ENCODE measurements at regions not wholly inside any gene's neighbourhood (a gene's known extent, or its start where the extent isn't known, plus 50 kb on each side); places are given as distances from the start of the nearest gene placed in this dataset.

GRCh38 chr11:45436966-45437365, 150.8 kb upstream of the SYT13 start:
- no peak for DNase-seq (ENCODE audit: low read depth)

- DNase-seq (ENCODE audit: low read depth), result no peak
Observed at GRCh38 chr11:45436118-45436517, 150.0 kb upstream of the SYT13 start.

GRCh38 chr11:45435706-45436105, 149.6 kb upstream of the SYT13 start:
- DNase-seq (ENCODE audit: low read depth), result no peak

- DNase-seq (ENCODE audit: low read depth), result no peak
Observed at GRCh38 chr11:45432910-45433309, 146.8 kb upstream of the SYT13 start.

- DNase-seq (ENCODE audit: low read depth), result no peak
Observed at GRCh38 chr11:45432100-45432499, 146.0 kb upstream of the SYT13 start.

GRCh38 chr11:45431046-45432018, 145.2 kb upstream of the SYT13 start:
- no peak for DNase-seq (ENCODE audit: low read depth)

- no peak for DNase-seq (ENCODE audit: low read depth)
Observed at GRCh38 chr11:45430361-45430760, 144.2 kb upstream of the SYT13 start.

- DNase-seq (ENCODE audit: low read depth), result no peak
Observed at GRCh38 chr11:45429719-45430118, 143.6 kb upstream of the SYT13 start.

- no peak for DNase-seq (ENCODE audit: low read depth)
Observed at GRCh38 chr11:45428541-45429230, 142.5 kb upstream of the SYT13 start.

GRCh38 chr11:45428116-45428515, 142.0 kb upstream of the SYT13 start:
- no peak for DNase-seq (ENCODE audit: low read depth)

GRCh38 chr11:45424411-45425180, 138.5 kb upstream of the SYT13 start:
- DNase-seq (ENCODE audit: low read depth), result no peak

- no peak for DNase-seq (ENCODE audit: low read depth)
Observed at GRCh38 chr11:45423475-45424120, 137.5 kb upstream of the SYT13 start.

GRCh38 chr11:45423036-45423435, 136.9 kb upstream of the SYT13 start:
- DNase-seq (ENCODE audit: low read depth), result no peak

GRCh38 chr11:45414088-45414487, 127.9 kb upstream of the SYT13 start:
- no peak for DNase-seq (ENCODE audit: low read depth)

- DNase-seq (ENCODE audit: low read depth), result no peak
Observed at GRCh38 chr11:45413156-45413858, 127.2 kb upstream of the SYT13 start.

GRCh38 chr11:45412521-45412920, 126.4 kb upstream of the SYT13 start:
- no peak for DNase-seq (ENCODE audit: low read depth)

- no peak for DNase-seq (ENCODE audit: low read depth)
Observed at GRCh38 chr11:45412051-45412471, 125.9 kb upstream of the SYT13 start.

- no peak for DNase-seq (ENCODE audit: low read depth)
Observed at GRCh38 chr11:45411228-45411946, 125.2 kb upstream of the SYT13 start.

GRCh38 chr11:45410391-45411227, 124.5 kb upstream of the SYT13 start:
- DNase-seq (ENCODE audit: low read depth), result no peak

- no peak for DNase-seq (ENCODE audit: low read depth)
Observed at GRCh38 chr11:45409587-45409986, 123.4 kb upstream of the SYT13 start.

Data from stimulated activated CD8-positive, alpha-beta memory T cell treated with anti-CD3 and anti-CD28 coated beads, Interleukin-7, amount 100 ng/mL, for 24 hours (primary cell).